Middle frontal gyrus (tissue), 1 donor: ENCODE measurements at regions not wholly inside any gene's neighbourhood (a gene's known extent, or its start where the extent isn't known, plus 50 kb on each side); places are given as distances from the start of the nearest gene placed in this dataset.

Experiments
- DNase-seq: peaks from one replicate; pipeline ENCODE4 v3.0.0-alpha.2; 2015; ENCODE audit warnings: low spot score; ENCODE audit errors: extremely low spot score

DNA sequence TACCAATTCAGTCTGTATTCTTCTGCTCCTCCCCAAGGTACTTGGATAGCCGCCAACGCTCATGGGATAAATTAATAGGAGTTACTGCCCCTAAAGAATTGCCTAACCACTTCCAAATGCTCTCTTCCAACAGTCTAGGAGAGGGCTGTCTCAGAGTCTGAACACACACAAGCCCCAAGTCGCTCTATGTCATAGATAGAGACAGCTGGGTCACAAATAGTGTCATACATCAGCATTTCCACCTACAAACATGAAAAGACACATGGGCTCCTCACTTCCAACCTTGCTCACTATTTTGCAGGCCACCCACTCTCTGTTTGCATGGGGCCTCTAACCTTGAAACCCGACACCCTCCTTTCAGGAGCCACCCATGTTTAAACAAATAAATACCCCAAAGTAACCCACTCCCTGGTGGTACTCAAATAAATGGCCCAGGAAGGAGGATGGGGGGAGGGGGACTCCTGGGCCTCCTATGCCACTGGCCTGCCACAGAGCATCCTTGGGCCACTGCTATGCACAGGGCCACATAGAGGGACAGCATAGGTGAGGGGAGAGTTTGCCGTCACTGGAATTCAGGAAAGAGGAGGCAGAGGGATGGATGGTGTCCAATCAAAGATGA lies 265.9 kb downstream of the SOX9 start:
- no peak for DNase-seq

DNA sequence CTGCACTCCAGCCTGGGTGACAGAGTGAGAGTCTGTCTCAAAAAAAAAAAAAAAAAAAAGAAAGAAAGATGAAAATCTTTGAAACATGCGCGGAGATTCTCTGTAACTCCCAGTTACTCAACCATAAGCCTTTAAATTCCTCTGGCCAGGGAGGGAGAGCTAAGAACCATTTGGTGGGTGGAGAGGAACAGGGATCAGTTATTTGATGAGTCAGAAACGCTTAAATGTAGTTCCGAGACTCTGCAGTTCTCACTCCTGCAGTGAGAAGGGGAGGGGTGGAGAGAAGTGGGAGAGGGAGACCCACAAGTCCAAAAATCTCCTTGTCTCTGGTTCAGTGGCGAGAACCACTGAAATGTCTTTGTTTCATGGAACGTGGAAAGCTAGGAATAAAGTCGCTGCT lies 266.7 kb downstream of the SOX9 start:
- no peak for DNase-seq

GRCh38 chr17:72387969-72388368 lies 267.1 kb downstream of the SOX9 start:
- no peak for DNase-seq

DNA sequence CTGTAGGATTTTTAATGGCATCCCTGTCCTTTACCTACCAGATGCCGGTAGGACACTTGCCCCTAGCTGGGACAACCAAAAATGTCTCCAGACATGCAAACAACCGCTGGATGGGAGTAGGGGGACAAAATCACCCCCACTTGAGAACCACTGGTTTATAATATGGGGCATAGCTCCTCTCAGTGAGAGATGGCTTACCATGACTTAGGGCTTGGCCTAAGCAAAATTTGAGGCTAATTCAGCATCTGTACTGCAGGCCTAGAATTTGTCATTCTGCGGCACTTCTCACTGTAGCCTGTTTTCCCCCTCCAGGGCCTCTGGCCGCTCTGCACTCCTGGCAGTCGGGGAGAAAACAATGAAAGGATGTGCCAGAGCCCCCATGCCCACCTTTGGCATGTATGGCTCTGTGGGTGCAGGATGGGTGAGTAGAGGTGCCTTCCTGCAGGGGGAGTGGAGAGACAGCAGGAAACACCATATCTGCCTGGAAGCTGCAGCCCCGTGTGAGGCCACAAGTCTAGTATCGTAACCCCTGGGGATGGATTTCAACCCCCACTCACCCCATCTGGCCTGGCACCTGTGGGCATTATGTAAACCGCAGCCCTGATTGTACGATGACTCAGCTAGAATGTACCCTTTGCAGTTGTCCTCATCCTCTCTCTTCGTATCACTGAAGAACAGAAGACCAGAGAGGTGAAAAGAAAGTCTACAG lies 268.1 kb downstream of the SOX9 start:
- DNase-seq: no peak

DNA sequence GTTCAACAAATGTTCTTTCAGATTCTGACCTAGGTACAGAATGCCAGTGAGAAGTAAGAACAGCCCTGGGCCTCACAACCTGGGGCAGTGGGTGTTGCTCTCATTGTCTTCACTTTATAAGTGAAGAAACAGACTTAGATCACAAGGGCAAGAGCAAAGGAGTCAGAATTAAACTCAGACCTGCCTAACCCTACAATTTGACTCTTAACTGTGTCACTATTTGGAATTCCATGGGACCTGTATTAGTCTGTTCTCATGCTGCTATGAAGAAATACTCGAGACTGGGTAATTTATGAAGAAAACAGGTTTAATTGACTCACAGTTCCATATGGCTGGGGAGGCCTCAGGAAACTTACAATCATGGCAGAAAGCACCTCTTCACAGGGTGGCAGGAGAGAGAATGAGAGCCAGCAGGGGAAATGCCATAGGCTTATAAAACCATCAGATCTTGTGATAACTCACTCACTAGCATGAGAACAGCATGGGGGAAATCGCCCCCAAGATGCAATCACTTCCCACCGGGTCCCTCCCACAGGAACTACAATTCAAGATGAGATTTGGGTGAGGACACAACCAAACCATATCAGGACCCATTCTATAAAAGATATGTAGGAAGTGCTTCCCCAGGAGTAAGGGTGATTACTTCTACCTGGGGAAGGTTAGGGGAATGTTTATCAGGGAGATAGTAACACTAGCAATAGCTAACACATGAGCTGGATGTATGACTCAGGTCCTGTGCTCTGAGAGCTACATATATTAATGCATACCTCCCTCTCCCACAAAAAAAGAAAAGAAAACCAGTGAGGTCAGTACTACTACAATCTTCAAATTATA lies 270.1 kb downstream of the SOX9 start:
- no peak for DNase-seq

GRCh38 chr17:72392056-72393010 lies 271.5 kb downstream of the SOX9 start:
- no peak for DNase-seq

GRCh38 chr17:72393553-72393952 lies 272.7 kb downstream of the SOX9 start:
- DNase-seq: no peak

DNA sequence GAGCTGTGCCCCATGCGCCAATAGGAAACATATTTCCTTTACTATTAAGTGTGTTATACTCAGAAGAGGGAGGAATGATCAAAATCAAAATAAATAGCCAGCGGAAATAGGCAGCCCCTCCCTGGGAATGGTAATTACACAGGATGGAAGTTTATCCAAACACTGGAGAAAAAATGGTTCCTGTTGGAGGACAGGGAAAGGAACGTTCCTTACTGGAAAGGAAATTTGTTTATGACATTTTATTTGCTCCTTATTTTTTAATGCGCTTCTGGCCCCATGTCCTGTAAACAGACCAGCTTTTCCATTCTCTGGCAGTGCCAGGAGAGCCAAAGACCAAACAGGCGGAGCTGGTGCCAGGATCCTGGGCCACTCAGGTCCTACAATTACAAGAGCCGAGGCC lies 273.7 kb downstream of the SOX9 start:
- no peak for DNase-seq

DNA sequence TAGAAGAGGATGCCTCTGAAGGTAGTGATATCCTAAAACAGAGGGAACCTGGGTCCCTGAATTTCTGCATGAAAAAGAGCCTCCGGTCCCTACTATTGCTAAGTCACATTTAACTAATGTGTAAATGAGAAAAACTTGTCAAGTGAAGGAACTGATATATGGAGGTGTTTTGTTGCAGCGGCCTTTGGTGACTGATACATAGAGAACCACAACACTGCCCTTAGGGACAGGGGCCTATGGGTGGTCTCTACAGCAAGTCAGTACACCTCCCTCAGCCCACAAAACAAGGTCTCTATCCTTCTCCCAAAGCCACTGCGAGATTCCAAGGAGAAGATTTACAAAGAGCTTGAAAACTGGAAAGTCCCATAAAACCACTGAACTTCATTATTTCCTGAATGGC lies 275.3 kb downstream of the SOX9 start:
- no peak for DNase-seq

GRCh38 chr17:72397223-72397667 lies 276.4 kb downstream of the SOX9 start:
- DNase-seq: no peak

GRCh38 chr17:72397687-72398086 lies 276.9 kb downstream of the SOX9 start:
- DNase-seq: no peak

DNA sequence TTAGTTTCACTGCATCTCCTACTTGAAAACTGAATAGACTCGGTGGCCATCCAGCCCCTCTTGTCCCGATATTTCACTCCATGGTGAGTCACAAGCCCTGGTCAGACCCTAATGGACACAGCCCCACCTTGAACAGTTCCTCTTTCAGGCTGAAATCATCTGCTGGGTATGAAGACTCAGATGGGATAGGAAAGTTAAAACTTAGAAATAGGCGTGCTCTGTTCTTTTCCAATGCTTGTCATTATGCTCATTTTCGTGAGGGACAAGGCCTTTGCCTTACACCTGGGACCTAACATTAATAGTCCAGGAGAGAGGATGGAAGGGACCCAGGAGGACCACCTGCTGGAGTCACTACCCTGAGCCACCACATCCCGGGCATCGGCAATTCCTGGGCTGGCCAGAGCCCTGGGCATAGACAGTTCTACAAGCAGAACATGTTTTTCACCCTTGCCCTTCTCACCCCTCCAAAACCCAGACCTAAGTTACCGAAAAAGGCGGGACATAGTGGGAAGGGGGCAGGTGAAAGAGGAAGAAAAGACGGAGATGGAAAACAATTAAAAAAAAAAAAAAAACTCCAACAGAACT lies 278.3 kb downstream of the SOX9 start:
- no peak for DNase-seq

GRCh38 chr17:72399608-72400487 lies 279.0 kb downstream of the SOX9 start:
- DNase-seq: no peak

- DNase-seq: no peak
Measured at GRCh38 chr17:72400488-72400827, 279.6 kb downstream of the SOX9 start.

DNA sequence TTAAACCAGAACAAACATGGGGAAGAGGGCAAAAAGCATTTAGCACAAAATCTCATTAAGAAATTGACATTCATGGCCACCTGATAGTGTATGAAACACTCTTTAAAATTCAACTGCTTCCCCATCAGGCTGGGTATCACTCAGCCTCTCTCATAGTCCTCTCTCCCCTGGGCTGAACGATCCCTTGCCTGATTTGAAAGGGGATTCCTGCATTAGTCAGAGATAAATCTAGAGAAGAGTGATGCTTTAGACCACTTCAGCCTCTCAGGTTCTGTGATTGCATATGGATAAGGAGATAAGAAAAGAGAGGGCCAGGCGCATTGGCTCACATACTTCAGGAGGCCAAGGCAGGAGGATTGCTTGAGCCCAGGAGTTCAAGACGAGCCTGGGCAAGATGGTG lies 280.0 kb downstream of the SOX9 start:
- no peak for DNase-seq

GRCh38 chr17:72401883-72402726 lies 281.3 kb downstream of the SOX9 start:
- no peak for DNase-seq

GRCh38 chr17:72402727-72403210 lies 281.9 kb downstream of the SOX9 start:
- DNase-seq: no peak

DNA sequence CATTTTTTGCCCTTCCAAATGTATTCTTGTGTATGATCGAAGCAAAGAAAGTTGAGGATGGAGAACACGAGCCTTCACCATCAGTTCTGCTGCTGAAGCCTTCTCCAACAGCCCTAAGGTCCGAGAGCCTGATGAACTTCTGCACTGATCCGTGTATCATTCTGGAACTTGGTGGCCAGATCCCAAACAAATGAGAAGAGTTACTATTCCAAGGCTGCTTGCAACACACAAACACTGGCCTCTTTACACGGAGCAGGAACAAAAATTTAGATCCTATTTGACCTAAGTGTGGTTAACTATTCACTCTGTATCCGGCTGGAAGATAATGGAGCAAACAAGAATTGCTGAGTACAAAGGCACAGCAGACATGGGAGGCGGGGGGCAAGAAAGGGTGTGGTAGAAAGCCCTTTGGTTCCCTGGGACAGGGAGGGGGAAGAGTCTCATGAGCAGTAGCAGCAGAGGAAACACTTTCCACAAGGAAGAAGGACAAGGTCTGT lies 282.9 kb downstream of the SOX9 start:
- DNase-seq: no peak

DNA sequence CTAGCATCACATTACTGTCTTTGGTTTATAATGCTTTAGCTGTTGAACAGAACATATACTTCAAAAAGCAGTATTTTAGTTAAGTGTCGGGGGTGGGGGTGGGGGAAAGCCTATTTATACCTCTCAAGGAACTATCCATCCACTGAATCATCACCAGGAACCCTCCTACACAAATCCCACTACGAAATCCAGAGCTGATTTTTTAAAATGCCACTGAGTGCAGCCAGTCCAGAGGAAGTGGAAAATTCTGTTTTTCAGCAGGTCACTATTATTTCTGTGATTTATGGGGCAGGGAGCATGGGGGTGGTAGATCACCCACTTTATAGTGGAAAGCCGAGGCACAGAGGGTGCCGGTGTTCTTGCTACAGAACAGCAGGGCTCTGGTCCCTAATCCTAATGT lies 284.1 kb downstream of the SOX9 start:
- DNase-seq: no peak
